ENCODE measurements at regions not wholly inside any gene's neighbourhood (a gene's known extent, or its start where the extent isn't known, plus 50 kb on each side); places are given as distances from the start of the nearest gene placed in this dataset.

DNA sequence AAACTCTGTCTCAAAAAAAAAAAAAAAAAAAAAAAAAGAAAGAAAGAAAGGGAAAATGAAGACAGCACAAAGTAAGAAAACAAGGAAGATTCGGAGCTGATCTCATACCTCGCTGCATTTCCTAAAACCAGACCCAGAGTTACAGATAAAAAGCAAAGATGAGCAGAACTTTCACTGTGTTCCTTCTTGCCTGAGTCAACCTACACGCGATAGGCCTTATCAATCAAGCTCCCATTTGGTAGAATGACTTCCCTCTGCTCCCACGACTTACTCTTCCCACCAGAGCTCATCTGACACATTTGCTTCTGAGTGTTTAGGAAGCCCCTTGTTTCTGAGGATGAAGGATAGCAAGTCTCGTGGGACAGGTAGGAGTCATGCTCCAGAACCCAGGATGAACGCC is 302.9 kb downstream of the TFAP2A start:
- DNase-seq (ENCODE audit: extremely low spot score in 2 of 2): no peak
- Histone ChIP-seq H3K36me3 (no peaks in the 10 kb centered on the region), H3K27ac (no peak overlapping the region), H3K4me1 (no peaks in the 10 kb centered on the region), H3K4me3 (no peak overlapping the region), H3K27me3 (no peaks in the 10 kb centered on the region), H3K9me3 (no peaks in the 10 kb centered on the region)
- TF ChIP-seq, protein P1, sequence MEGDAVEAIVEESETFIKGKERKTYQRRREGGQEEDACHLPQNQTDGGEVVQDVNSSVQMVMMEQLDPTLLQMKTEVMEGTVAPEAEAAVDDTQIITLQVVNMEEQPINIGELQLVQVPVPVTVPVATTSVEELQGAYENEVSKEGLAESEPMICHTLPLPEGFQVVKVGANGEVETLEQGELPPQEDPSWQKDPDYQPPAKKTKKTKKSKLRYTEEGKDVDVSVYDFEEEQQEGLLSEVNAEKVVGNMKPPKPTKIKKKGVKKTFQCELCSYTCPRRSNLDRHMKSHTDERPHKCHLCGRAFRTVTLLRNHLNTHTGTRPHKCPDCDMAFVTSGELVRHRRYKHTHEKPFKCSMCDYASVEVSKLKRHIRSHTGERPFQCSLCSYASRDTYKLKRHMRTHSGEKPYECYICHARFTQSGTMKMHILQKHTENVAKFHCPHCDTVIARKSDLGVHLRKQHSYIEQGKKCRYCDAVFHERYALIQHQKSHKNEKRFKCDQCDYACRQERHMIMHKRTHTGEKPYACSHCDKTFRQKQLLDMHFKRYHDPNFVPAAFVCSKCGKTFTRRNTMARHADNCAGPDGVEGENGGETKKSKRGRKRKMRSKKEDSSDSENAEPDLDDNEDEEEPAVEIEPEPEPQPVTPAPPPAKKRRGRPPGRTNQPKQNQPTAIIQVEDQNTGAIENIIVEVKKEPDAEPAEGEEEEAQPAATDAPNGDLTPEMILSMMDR (IDR thresholded peaks at IDR 0.05): no peak
- TF ChIP-seq POLR2AphosphoS5 (IDR thresholded peaks at IDR 0.05; ENCODE audit: insufficient read depth in 1 of 2, low read depth in 1 of 2) (no peak), POLR2A (IDR thresholded peaks at IDR 0.05) (no peak)
- intact Hi-C loops (cut with DNase I): no loop called here

DNA sequence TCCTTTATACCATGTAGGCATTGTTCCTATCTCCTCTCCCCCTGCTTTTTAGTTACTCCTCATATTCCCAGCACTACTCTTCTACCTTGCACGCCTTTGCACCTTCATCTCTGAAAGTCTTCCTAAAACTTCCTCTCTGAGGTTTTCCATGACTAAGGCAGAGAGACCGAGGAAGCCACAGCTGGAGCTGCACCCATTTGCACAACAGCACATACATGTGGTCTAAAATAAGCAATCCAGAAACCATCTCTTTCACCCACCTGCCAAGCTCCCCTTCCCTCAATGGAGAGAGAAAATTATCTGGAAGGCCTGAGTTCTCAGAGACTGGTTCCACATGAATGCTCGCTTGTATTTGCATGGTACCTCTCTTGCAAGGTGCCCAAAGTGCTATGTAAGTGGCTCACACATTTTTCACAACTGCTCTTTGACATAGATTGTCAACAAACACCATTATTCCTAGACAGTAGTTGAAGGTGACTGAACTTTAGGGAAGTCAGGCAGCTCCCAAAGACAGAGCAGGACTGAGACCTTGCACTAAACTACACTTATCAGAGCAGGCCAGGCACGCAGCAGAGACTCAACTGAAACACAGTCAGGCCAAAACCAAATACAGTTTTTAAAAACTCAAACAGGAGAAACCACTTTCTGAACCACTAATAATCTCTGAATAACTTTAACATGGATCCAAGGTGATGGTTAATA is 313.2 kb downstream of the TFAP2A start:
- Histone ChIP-seq H3K27me3 (no peaks in the 10 kb centered on the region), H3K4me3 (no peak overlapping the region), H3K27ac (no peak overlapping the region), H3K4me1 (no peaks in the 10 kb centered on the region), H3K36me3 (no peaks in the 10 kb centered on the region), H3K9me3 (no peaks in the 10 kb centered on the region)
- intact Hi-C loops (cut with DNase I): no loop called here
- DNase-seq (ENCODE audit: extremely low spot score in 2 of 2): no peak
- no peak for TF ChIP-seq POLR2AphosphoS5 (IDR thresholded peaks at IDR 0.05; ENCODE audit: insufficient read depth in 1 of 2, low read depth in 1 of 2)
- TF ChIP-seq, protein P1 (IDR thresholded peaks at IDR 0.05): no peak
- TF ChIP-seq POLR2A (IDR thresholded peaks at IDR 0.05): no peak

DNA sequence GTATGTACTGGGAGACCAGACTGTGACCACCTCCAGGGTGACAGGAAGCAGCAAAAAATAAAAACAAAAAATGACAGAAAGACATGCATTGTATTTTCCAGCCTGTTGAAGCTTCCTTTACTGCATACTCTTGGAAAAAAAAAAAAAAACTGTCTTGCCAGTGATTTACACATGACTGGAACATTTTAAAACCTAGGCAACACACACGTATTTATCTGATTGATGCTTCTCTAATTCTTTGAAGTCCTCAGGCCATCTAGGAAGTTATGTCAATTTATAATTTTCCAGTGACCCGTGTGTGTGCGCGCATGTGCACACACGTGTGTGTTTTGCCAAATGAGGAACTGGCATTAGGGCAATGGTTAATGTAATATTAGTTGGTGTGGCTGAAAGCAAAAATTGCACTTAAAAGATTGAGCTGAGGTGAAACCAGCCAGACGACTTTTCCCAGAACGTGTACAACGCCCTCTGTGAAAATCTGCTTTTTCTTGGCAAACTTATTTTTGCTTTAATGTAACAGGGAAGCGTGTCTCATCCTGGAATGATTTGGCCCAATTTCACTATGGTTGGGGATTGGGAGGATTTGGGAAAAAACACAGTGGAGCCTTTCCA is 315.2 kb downstream of the TFAP2A start:
- no peak for DNase-seq (ENCODE audit: extremely low spot score in 2 of 2)
- Histone ChIP-seq H3K4me1 (no peaks in the 10 kb centered on the region), H3K36me3 (no peaks in the 10 kb centered on the region), H3K27ac (no peak overlapping the region), H3K27me3 (no peaks in the 10 kb centered on the region), H3K4me3 (peak overlapping the region in 1 of 2 donors; percentile 2), H3K9me3 (no peaks in the 10 kb centered on the region)
- intact Hi-C loops (cut with DNase I): no loop called here
- TF ChIP-seq, protein P1 (IDR thresholded peaks at IDR 0.05): no peak
- TF ChIP-seq POLR2AphosphoS5 (IDR thresholded peaks at IDR 0.05; ENCODE audit: insufficient read depth in 1 of 2, low read depth in 1 of 2) (no peak), POLR2A (IDR thresholded peaks at IDR 0.05) (no peak)

DNA sequence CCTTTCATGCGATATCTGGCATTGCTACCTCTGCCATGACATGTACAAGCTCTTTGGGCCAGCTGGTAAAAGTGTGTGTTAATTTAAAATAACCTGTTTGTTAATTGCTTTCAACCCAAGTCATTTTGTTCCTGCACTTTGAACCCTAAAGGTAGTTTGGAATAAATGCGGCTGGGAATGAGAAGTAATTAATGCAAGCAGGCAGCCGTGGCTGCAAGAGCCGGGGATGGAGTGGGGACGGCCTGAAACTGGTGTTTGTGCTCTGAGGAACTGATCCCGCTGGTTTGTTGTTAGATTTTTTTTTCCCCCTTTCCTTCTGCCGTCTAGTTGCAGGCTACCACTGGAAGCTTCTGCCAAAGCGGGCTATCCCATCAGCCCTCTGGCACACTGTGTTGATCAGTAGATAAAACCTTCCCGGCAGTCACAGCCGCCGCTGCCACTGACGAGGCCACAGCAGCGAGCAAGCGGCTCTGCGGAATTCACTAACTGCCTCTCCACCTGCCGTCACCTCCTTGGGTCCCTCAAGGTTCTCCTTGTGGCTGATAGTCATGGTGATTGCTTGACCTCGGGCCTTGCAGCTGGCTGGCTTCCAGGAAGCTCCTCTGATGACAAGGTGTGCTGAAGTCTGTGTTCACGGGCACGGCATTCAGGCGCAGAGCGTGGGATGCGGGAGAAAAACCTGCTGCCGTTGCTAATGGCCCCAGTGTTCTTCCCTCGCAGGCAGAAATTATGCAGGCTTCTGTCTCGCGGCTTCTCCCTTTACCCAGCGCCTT is 315.9 kb downstream of the TFAP2A start:
- intact Hi-C loops (cut with DNase I): no loop called here
- Histone ChIP-seq H3K36me3 (no peaks in the 10 kb centered on the region), H3K27me3 (no peaks in the 10 kb centered on the region), H3K4me3 (peak overlapping the region in 1 of 2 donors; percentile 2), H3K9me3 (no peaks in the 10 kb centered on the region), H3K27ac (no peak overlapping the region), H3K4me1 (no peaks in the 10 kb centered on the region)
- DNase-seq (ENCODE audit: extremely low spot score in 2 of 2): no peak
- TF ChIP-seq POLR2AphosphoS5 (IDR thresholded peaks at IDR 0.05; ENCODE audit: insufficient read depth in 1 of 2, low read depth in 1 of 2) (no peak), POLR2A (IDR thresholded peaks at IDR 0.05) (no peak)
- TF ChIP-seq, protein P1 (IDR thresholded peaks at IDR 0.05): no peak

Measured in vagina (tissue), 2 donors.